ENCODE measurements at regions not wholly inside any gene's neighbourhood (a gene's known extent, or its start where the extent isn't known, plus 50 kb on each side); places are given as distances from the start of the nearest gene placed in this dataset.

- Histone ChIP-seq H3K27me3 (ENCODE audit: control insufficient read depth in 1 of 2, insufficient read depth in 2 of 2, low read length in 2 of 2) (no peaks in the 10 kb centered on the region), H3K4me3 (replicated peaks in 1 of 3; ENCODE audit: insufficient read depth in 1 of 3, low read depth in 2 of 3, low read length in 3 of 3) (no peak overlapping the region), H3K4me1 (ENCODE audit: insufficient read depth, low read length) (no peaks in the 10 kb centered on the region), H3K4me2 (ENCODE audit: low read depth, low read length) (no peak overlapping the region), H4K20me1 (ENCODE audit: insufficient read depth, low read length) (no peaks in the 10 kb centered on the region), H3K36me3 (replicated peaks in 1 of 2; ENCODE audit: control insufficient read depth in 1 of 2, insufficient read depth in 2 of 2, low read length in 2 of 2) (no peaks in the 10 kb centered on the region), H3K9ac (ENCODE audit: insufficient read depth, low read depth, low read length) (no peak overlapping the region), H3K79me2 (ENCODE audit: insufficient read depth, low read length) (no peaks in the 10 kb centered on the region), H3K27ac (ENCODE audit: extremely low read length, insufficient read depth, low read length) (no peak overlapping the region), H2AFZ (ENCODE audit: low read length) (no peak overlapping the region), H3K9me3 (ENCODE audit: low read length) (no peaks in the 10 kb centered on the region)
- no peak for TF ChIP-seq SMAD9 (CRISPR knock-in tag; IDR thresholded peaks at IDR 0.05)
- no peak for TF ChIP-seq ZNF460 (CRISPR knock-in tag; IDR thresholded peaks at IDR 0.05; ENCODE audit: borderline replicate concordance)
- no peak for TF ChIP-seq ZNF782 (CRISPR knock-in tag; IDR thresholded peaks at IDR 0.05; ENCODE audit: borderline replicate concordance)
- TF ChIP-seq YEATS2 (CRISPR knock-in tag; IDR thresholded peaks at IDR 0.05; ENCODE audit: borderline replicate concordance): no peak
- TF ChIP-seq, protein P1, sequence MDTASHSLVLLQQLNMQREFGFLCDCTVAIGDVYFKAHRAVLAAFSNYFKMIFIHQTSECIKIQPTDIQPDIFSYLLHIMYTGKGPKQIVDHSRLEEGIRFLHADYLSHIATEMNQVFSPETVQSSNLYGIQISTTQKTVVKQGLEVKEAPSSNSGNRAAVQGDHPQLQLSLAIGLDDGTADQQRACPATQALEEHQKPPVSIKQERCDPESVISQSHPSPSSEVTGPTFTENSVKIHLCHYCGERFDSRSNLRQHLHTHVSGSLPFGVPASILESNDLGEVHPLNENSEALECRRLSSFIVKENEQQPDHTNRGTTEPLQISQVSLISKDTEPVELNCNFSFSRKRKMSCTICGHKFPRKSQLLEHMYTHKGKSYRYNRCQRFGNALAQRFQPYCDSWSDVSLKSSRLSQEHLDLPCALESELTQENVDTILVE (CRISPR knock-in tag; IDR thresholded peaks at IDR 0.05): no peak
- TF ChIP-seq, protein P2, sequence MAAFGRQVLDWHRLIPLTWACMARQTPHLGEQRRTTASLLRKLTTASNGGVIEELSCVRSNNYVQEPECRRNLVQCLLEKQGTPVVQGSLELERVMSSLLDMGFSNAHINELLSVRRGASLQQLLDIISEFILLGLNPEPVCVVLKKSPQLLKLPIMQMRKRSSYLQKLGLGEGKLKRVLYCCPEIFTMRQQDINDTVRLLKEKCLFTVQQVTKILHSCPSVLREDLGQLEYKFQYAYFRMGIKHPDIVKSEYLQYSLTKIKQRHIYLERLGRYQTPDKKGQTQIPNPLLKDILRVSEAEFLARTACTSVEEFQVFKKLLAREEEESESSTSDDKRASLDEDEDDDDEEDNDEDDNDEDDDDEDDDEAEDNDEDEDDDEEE (CRISPR knock-in tag; IDR thresholded peaks at IDR 0.05): no peak
- TF ChIP-seq HCFC1 (IDR thresholded peaks at IDR 0.05; ENCODE audit: low read depth, low read length): no peak
- no peak for TF ChIP-seq DMAP1 (CRISPR knock-in tag; IDR thresholded peaks at IDR 0.05)
- no peak for TF ChIP-seq PHF20 (CRISPR knock-in tag; IDR thresholded peaks at IDR 0.05)
- ChIA-PET POLR2A (no interaction called here), CTCF (ENCODE audit: low intra/inter-chr PET ratio, low total read pairs) (no interaction called here)
- ATAC-seq (no peak), DNase-seq (ENCODE audit: low spot score) (no peak), FAIRE-seq (no peak)
- no TSS peak for BruUV-seq (replicated peaks)
- in situ Hi-C loops (cut with HindIII; ENCODE audit: extremely low pct_ligation_motif_present, low pct_unique_long_range_greater_than_20kb): no loop called here
- intact Hi-C loops (cut with micrococcal nuclease; ENCODE audit: unreplicated experiment): no loop called here
- WGBS (ENCODE audit: low lambda C conversion rate): 3% methylated on average over 3 of the region's 3 CpGs
Measured at GRCh38 chr9:107705521-107705920, 216.0 kb upstream of the KLF4 start.

Measured in HepG2 (cell line).